ENCODE measurements at regions not wholly inside any gene's neighbourhood (a gene's known extent, or its start where the extent isn't known, plus 50 kb on each side); places are given as distances from the start of the nearest gene placed in this dataset.
"Not testable (repeated sequence)": the region's sequence is repeated elsewhere in the genome, so short reads cannot be mapped to it uniquely, and the experiment has no call there.

- in situ Hi-C loops (cut with MboI; ENCODE audit: low sequenced_read_pairs): not testable (repeated sequence)
Measured at GRCh38 chr9:97182532-97182931, 124.9 kb upstream of the CCDC180 start.

DNA sequence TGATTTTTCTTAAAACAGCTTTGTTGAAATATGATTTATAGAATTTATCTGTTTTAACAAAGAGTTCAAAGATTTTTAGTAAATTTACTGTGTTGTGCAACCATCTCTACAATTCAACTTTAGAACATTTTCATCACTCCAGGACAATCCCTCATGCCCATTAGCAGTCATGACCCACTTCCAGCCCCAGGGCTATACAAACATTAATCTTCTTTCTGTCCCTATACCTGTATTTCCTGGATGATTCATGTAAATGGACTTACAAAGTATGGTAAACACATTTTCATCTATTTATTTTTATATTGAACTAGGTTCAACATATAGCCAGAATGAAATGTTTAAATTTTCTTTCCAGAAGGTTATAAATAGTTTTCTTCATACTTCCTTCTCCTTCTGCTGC, 127.8 kb upstream of the CCDC180 start:
- in situ Hi-C loops (cut with MboI; ENCODE audit: low sequenced_read_pairs): no loop called here

GRCh38 chr9:97176206-97176605, 131.3 kb upstream of the CCDC180 start:
- in situ Hi-C loops (cut with MboI; ENCODE audit: low sequenced_read_pairs): no loop called here

GRCh38 chr9:97168174-97168573, 129.2 kb upstream of the CTSV start:
- in situ Hi-C loops (cut with MboI; ENCODE audit: low sequenced_read_pairs): not testable (repeated sequence)

- in situ Hi-C loops (cut with MboI; ENCODE audit: low sequenced_read_pairs): not testable (repeated sequence)
Measured at GRCh38 chr9:97166496-97167138, 127.7 kb upstream of the CTSV start.

- in situ Hi-C loops (cut with MboI; ENCODE audit: low sequenced_read_pairs): no loop called here
Measured at GRCh38 chr9:97160255-97160654, 121.3 kb upstream of the CTSV start.

DNA sequence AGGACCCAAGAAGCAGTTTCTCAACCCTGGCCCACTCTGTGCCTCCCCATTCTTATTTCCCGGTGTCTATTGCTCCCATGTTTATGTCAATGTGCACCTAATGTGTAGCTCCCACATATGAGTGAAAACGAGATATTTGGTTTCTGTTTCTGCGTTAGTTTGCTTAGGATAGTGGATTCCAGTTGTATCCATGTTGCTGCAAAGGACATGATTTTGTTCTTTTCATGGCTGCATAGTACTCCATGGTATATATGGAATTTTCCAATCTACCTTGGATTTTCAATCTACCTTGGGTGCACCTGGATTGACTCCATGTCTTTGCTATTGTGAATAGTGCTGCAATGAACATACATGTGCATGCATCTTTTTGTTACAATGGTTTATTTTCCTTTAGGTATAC, 119.8 kb upstream of the CTSV start:
- in situ Hi-C loops (cut with MboI; ENCODE audit: low sequenced_read_pairs): not testable (repeated sequence)

- in situ Hi-C loops (cut with MboI; ENCODE audit: low sequenced_read_pairs): not testable (repeated sequence)
Measured at GRCh38 chr9:97155441-97155840, 116.5 kb upstream of the CTSV start.

DNA sequence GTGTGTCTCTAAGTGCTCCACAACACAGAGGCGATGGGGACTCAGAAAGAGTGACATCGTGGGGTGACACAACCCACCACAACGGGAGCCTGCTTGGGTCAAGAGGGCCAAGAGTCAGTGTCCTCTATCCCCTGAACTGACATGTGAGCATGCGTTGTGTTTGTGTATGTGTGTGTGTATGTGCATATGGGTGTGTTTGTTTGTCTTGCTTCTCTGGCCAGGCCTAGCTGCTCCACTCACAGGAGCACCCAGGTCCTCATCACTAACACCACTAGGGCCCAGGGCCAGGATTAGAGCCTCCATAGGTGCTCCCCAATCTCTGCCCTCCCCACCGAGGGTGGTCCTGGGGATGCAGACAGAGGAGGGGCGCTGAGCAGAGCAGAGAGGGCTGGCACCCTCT, 115.0 kb upstream of the CTSV start:
- in situ Hi-C loops (cut with MboI; ENCODE audit: low sequenced_read_pairs): no loop called here

- in situ Hi-C loops (cut with MboI; ENCODE audit: low sequenced_read_pairs): not testable (repeated sequence)
Measured at GRCh38 chr9:97153160-97153559, 114.2 kb upstream of the CTSV start.

DNA sequence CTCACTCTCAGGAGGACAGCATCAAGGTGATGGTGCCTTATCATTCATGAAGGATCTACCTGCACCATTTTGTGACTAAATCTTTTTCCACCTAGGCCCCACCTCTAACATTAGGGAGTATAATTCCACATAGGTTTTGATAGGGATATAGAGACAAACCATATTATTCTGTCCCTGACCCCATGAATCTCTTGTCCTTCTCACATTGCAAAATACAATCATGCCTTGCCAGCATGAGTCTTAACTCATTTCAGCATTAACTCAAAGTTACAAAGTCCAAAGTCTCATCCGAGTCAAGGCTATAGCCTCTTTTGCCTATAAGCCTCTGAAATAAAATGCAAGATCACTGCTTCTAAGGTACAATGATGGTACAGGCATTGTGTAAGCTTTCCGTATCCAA, 111.5 kb upstream of the CTSV start:
- in situ Hi-C loops (cut with MboI; ENCODE audit: low sequenced_read_pairs): not testable (repeated sequence)

DNA sequence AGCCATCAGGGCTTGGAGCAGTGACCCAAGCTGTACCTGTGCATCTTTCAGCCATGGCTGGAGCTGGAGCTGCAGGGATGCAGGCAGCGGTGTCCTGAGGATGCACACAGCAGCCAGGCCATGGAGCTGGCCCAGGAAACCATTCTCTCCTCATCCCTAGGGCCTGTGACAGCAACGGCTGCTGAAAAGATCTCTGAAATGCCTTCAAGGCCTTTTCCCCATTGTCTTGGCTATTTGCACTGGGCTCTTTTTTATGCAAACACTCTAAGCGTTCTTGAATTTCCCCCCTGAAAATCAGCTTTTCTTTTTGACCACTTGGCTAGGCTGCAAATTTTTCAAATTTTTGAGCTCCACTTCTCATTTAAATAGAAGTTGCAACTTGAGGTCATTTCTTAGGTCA, 109.5 kb upstream of the CTSV start:
- in situ Hi-C loops (cut with MboI; ENCODE audit: low sequenced_read_pairs): not testable (repeated sequence)

GRCh38 chr9:97145680-97146079, 106.7 kb upstream of the CTSV start:
- in situ Hi-C loops (cut with MboI; ENCODE audit: low sequenced_read_pairs): not testable (repeated sequence)

- in situ Hi-C loops (cut with MboI; ENCODE audit: low sequenced_read_pairs): no loop called here
Measured at GRCh38 chr9:97140566-97140965, 101.6 kb upstream of the CTSV start.

- in situ Hi-C loops (cut with MboI; ENCODE audit: low sequenced_read_pairs): no loop called here
Measured at GRCh38 chr9:97136421-97136820, 97.5 kb upstream of the CTSV start.

DNA sequence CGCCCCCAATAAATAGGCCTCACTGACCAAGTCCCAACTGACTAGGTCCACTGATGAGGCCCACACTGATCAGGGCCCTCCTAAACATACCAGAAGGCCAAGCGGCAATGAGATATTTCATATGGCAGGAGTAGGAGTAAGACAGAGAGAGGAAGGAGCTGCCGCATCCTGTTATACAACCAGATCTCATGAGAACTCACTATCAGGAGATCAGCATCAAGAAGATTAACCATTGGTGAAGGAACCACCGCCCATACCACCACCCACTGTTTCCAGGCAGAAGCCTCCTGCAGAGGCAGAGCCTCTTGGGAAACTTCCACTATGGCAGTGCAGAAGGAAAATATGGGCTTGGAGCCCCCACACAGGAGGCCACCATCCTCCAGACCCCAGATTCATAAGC, 95.0 kb upstream of the CTSV start:
- in situ Hi-C loops (cut with MboI; ENCODE audit: low sequenced_read_pairs): not testable (repeated sequence)

DNA sequence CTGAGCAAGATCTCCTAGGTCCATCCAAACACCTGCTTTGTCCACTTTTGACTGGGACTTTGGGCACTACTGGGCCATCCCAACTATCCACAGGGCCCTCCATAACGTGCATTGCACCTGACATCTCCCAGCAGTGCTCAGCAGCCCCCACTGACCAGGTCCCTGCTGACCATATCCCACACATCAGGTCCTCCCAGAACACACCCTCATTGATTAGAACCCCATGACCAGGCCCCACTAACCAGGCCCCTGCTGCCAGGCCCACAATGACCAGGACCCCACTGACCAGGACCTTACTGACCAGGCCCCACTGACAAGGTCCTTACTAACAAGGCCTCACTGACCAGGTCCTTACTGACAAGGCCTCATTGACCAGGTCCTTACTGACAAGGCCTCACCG, 93.9 kb upstream of the CTSV start:
- in situ Hi-C loops (cut with MboI; ENCODE audit: low sequenced_read_pairs): no loop called here

GRCh38 chr9:97130864-97131263, 91.9 kb upstream of the CTSV start:
- in situ Hi-C loops (cut with MboI; ENCODE audit: low sequenced_read_pairs): not testable (repeated sequence)

GRCh38 chr9:97130387-97130786, 91.4 kb upstream of the CTSV start:
- in situ Hi-C loops (cut with MboI; ENCODE audit: low sequenced_read_pairs): not testable (repeated sequence)

- in situ Hi-C loops (cut with MboI; ENCODE audit: low sequenced_read_pairs): no loop called here
Measured at GRCh38 chr9:97128919-97129318, 90.0 kb upstream of the CTSV start.

DNA sequence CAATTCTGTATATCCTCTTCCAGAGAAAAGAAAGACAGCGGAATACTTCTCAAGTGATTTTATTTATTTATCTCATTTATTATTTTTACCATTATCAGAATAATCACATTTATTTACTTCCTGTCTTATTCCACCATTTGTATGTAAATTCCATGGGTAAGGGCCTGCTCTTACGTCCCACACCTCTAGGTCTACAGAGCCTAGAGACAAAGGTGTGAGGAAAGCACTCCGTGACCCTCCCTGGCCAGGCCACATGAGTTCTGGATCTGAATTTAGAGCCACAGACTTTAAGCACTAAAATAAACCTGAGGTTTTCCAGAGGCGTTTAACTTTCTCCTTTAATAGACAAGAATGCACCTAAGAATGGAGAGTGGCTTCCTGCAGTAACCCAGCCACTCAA, 85.3 kb upstream of the CTSV start:
- in situ Hi-C loops (cut with MboI; ENCODE audit: low sequenced_read_pairs): no loop called here

- in situ Hi-C loops (cut with MboI; ENCODE audit: low sequenced_read_pairs): no loop called here
Measured at GRCh38 chr9:97110696-97111095, 71.8 kb upstream of the CTSV start.

DNA sequence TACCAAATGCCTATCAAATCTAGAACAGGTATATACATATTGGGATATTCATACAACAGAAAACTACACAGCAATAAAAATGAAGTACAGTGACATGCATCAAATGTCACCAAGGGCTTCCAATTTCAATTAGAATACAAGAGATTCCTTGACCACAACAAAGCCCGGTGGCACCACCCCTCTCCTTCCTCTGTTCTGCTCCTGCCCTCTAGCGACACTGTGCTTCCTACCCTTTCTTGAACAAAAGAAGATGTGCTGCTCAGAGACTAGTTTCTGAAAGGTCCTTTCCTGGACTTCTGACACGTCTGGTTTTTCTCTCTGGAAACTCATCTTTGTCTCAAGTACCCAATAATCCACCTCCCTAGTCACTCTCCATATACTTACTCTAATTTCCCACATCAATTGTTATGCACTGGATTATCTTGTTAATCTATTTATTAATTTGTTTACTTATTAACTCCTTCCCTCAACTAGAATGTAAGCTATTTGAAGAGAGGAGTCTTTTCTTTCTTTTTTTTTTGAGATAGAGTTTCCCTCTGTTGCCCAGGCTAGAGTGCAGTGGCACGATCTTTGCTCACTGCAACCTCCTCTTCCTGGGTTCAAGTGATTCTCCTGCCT, 70.4 kb upstream of the CTSV start:
- in situ Hi-C loops (cut with MboI; ENCODE audit: low sequenced_read_pairs): no loop called here
